Muscle of arm (tissue), 1 donor: ENCODE measurements at regions not wholly inside any gene's neighbourhood (a gene's known extent, or its start where the extent isn't known, plus 50 kb on each side); places are given as distances from the start of the nearest gene placed in this dataset.
"Not testable (repeated sequence)": the region's sequence is repeated elsewhere in the genome, so short reads cannot be mapped to it uniquely, and the experiment has no call there.

Source experiments
- DNase-seq: peaks from one replicate; pipeline ENCODE4 v3.0.0-alpha.2; 2013

- no peak for DNase-seq
Measured at GRCh38 chr16:66020046-66020445, 346.4 kb upstream of the CDH5 start.

DNA sequence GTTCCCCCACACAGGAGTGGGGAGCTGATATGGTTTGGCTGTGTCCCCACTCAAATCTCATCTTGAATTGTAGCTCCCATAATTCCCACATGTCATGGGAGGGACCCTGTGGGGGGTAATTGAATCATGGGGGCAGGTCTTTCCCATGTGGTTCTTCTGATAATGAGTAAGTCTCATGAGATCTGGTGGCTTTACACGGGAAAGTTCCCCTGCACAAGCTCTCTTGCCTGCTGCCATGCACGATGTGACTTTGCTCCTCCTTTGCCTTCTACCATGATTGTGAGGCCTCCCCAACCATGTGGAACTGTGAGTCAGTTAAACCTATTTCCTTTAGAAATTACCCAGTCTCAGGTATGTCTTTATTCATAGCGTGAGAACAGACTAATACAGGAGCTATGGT lies 347.0 kb upstream of the CDH5 start:
- not testable (repeated sequence) for DNase-seq

- no peak for DNase-seq
Measured at GRCh38 chr16:66014221-66014620, 352.3 kb upstream of the CDH5 start.

- DNase-seq: no peak
Measured at GRCh38 chr16:66013486-66013885, 353.0 kb upstream of the CDH5 start.

GRCh38 chr16:66008136-66008535 lies 358.4 kb upstream of the CDH5 start:
- DNase-seq: no peak

GRCh38 chr16:66007717-66008116 lies 358.8 kb upstream of the CDH5 start:
- DNase-seq: no peak

DNA sequence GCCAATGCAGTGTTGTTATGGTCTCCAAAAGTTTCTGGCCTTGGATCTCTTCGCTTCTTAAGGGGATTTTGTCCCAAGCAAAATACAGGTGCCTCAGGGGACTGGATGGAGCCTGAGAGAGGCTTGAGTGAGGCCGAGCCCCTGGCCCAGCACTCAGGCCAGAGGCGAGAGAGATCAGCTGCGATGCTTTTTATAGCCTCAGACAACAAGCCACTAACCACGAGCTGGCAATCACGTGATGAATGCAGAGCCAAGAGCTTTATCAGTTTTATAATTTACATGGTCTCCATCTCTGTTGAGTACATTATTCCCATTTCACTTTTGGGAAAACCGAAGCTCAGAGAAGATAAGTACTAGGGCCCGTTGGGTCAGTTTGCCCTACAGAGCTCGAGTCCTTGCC lies 360.0 kb upstream of the CDH5 start:
- DNase-seq: no peak

- DNase-seq: peak; percentile 48
Measured at GRCh38 chr16:66004699-66005098, 361.8 kb upstream of the CDH5 start.

DNA sequence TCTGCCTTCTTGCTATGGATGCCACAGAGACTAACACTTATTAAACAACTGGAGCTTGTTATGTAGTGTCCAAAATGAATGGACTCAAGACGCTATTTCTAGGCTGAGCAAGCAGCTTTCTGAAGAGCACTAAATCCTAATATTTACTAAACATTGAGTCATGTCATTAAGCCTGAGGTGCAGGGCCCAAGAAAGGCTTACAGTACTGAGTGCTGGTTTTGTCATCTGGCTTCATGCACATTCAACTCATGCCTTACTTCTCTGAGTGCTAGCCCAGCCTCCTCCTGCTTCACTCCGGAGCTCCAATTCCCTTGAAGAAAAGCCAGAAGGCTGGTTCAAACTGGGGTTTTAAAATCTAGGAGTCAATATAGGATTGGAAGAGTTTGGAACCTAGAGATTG lies 363.3 kb upstream of the CDH5 start:
- DNase-seq: no peak

DNA sequence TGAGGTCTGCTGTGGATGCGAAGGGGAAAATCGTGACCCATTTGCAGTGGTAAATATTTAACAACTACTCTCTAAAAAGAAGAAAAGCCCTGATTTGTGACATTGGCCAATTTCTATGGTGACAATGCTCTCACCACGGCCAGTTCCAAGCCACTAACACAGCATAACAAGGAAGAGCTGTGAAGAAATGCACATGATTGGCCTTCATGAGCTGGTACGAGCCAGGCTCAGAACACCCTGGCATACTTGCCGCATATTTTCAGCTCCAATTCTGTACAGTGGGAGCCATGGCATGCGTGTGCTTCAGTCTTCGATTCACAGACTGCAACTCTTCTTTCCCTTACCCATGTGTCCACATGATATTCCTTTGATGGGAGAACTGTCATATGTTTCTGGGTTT lies 363.9 kb upstream of the CDH5 start:
- DNase-seq: no peak

- DNase-seq: no peak
Measured at GRCh38 chr16:66001432-66001831, 365.1 kb upstream of the CDH5 start.

DNA sequence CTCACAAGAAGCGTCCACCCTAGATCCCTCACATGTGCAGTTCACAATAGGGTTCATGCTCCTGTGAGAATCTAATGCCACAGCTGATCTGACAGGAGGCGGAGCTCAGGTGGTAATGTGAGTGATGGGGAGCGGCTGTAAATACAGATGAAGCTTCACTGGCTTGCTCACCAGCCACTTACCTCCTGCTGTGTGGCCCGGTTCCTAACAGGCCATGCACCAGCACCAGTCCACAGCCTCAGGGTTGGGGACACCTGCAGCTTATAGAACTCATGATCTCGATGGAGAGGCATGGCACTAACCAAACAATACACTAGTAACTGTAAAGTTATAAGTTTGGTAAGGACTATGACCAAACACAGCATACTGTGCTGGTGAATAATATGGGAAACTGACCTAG lies 368.0 kb upstream of the CDH5 start:
- no peak for DNase-seq

DNA sequence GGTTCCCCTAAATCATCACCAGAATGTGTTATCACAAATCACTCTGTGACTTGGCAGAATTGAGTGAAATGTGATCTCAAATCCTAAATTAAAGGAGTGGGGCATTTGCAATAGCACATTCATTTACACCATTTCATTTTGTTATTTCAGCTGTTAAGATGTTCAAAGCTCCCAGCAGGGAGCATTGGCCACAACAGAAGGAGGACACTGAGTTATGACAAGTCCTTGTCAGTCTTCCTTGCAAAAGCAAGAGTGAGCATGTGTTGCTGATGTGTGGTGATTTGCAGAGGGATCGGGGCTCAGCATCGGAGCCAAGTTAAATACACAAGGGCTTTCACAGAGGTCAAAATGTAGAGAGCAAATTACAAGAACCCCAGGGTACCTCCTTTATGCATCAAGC lies 372.2 kb upstream of the CDH5 start:
- no peak for DNase-seq

DNA sequence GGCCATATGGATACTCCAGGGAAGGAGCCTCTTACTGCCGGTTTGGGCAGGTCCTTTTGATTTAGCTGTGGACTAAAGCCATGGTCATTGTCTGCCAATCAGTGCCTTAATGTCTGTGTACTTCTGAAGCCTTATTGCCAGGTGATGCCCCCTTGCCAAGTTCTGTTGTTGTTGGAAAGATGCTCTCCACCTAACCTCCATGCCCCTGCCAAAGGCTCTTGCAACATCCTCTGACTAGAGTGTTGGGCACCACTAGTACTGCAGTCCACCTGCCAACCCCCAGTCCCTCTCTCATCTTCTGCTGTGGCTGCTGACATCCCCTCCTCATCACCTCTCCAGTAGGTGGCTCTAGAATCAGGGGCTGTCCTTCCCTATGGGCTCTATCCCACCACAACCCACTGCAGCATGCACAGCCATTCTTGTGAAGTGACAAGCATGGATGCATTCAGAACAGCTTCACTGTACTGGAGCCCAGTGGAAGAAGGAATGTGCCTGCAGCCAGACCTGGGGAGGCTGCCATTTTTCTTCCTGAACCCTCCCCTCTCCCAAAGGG lies 375.3 kb upstream of the CDH5 start:
- no peak for DNase-seq

DNA sequence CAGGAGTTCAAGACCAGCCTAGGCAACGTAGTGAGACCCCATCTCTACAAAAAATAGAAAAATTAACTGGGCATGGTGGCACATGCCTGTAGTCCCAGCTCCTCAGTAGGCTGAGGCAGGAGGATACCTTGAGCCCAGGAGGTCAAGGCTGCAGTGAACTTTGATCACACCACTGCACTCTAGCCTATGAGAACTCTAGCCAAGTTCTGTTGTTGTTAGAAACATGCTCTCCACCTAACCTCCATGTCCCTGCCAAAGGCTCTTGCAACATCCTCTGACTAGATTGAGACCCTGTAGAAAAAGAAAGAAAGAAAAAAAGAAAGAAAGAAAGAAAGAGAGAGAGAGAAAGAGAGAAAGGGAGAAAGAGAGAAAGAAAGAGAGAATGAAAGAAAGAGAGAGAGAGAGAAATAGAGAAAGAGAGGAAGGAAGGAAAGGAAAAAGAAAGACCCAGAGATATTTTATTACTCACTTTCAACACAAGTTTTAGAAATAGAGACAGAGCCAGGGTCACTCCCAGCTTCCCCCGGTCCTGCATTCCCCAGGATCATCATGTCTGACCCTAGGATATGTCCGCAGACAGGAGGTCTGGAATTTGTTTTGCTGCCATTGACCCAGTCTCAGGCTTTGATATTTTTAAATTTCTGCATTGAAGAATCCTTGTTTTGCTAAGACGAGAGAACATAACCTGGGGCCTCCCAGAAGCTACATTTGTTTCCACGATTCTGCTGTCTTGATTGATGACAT lies 376.5 kb upstream of the CDH5 start:
- DNase-seq: no peak

- no peak for DNase-seq
Measured at GRCh38 chr16:65988024-65988595, 378.4 kb upstream of the CDH5 start.

GRCh38 chr16:65984296-65984695 lies 382.2 kb upstream of the CDH5 start:
- no peak for DNase-seq

- no peak for DNase-seq
Measured at GRCh38 chr16:65981057-65981456, 385.4 kb upstream of the CDH5 start.

DNA sequence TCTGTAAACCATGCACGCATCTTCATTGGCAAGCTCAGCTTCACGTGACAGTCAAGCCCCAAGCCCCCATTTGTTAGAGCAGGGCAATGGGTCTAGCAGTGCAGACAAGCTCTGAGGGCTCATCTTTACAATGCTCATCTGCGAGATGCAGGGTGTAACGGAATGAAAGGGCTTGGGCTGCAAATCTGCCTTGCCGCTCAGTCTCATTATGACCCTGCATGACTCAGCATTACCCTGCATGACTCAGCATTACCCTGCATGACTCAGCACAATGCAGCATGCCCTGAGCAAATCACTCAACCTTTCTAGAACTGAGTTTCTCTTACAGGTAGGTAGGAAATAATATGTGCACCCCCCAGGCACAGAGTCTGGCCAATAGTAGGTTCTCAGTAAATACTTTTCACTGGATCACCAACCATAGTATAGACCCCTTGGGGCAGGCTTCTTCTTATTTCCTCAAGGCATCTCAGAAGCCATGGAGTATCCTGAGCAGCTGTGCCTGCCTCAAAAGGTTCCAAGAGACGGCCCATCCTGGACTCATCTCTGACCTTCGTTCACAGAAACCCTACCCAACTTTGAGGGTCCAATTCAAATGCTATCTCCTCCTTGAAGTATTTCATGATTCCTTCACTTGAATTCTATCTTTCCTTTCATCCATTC lies 391.3 kb upstream of the CDH5 start:
- no peak for DNase-seq

DNA sequence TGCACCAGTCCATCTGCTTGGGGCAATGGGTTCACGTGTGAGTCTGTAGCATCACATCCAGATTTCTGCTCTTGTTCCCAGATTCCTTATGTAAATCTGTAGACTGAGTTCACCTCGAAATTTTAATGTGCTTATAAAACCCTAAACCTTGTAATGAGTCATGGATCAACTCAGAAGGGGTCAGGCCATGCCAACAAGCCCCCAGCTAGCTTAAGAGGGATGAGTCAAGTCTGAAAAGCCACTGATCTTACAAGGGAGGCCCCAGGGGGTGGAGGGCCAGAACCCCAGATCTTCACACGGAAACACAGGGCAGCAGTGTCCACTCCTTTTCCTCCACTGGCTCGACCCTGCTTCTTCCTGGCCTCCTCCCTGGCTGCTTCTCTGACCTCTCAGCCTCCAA lies 399.1 kb upstream of the CDH5 start:
- no peak for DNase-seq

DNA sequence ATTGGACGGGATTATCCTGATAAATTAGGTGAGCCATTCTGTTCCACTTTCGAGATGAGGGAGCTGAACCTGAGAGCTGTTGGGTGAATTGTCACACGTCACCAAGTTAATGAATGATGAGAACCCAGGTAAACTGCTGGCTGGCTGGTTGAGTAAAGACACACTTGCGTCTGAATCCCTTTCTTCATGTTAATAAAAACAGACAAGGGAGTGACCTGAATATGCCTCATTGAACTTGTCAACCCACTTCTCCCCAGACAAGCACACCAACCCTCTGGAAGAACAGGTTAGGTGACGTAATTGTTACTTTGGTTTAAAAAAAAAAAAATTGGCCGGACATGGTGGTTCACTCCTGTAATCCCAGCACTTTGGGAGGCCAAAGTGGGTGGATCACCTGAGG lies 400.9 kb upstream of the CDH5 start:
- no peak for DNase-seq

GRCh38 chr16:65964752-65965151 lies 401.7 kb upstream of the CDH5 start:
- no peak for DNase-seq

GRCh38 chr16:65961476-65962143 lies 404.9 kb upstream of the CDH5 start:
- no peak for DNase-seq
